Ascending aorta (tissue), 2 donors: ENCODE measurements at regions not wholly inside any gene's neighbourhood (a gene's known extent, or its start where the extent isn't known, plus 50 kb on each side); places are given as distances from the start of the nearest gene placed in this dataset.
"Not testable (repeated sequence)": the region's sequence is repeated elsewhere in the genome, so short reads cannot be mapped to it uniquely, and the experiment has no call there.

Source experiments
- DNase-seq, 2 donors: peaks; one replicate each; pipeline ENCODE4 v3.0.0-alpha.2; 2019; ENCODE audit warnings: low spot score in 2 of 2
- H3K27ac ChIP-seq, 2 donors: fragments of 200-600 bp; sonication (generic); one replicate each; pipeline ENCODE4 v1.5.1; 2016 to 2017; ENCODE audit warnings: mild to moderate bottlenecking in 1 of 2
- H3K27me3 ChIP-seq: fragments of 200-600 bp; sonication (generic); one replicate; pipeline ENCODE4 v1.5.1; 2017
- H3K36me3 ChIP-seq, 2 donors: fragments of 200-600 bp; sonication (generic); one replicate each; pipeline ENCODE4 v1.5.1; 2016
- H3K4me1 ChIP-seq, 2 donors: fragments of 200-600 bp; sonication (generic); one replicate each; pipeline ENCODE4 v1.5.1; 2016 to 2017; ENCODE audit warnings: mild to moderate bottlenecking in 1 of 2
- H3K4me3 ChIP-seq, 2 donors: fragments of 200-600 bp; sonication (generic); one replicate each; pipeline ENCODE4 v1.5.1; 2016 to 2017; ENCODE audit warnings: mild to moderate bottlenecking in 1 of 2
- H3K9me3 ChIP-seq, 2 donors: fragments of 200-600 bp; sonication (generic); one replicate each; pipeline ENCODE4 v1.5.1; 2016
- CTCF ChIP-seq, 3 experiments: fragments of 200-600 bp in 2 of 3; fragments of 450-650 bp in 1 of 3; sonication (generic) in 2 of 3; IDR thresholded peaks; one replicate each; pipeline ENCODE4 v1.5.1; 2016 to 2019; ENCODE audit warnings: antibody characterized with exemption in 3 of 3, mild to moderate bottlenecking in 1 of 3, moderate library complexity in 1 of 3
- intact Hi-C: fragments of 100-400 bp; cut with DNase I; formaldehyde crosslinking; loops from one replicate; pipeline ENCODE4 v1.15.1; 2023

- H3K27ac ChIP-seq = no peak overlapping the region
- no peak for DNase-seq
- H3K4me3 ChIP-seq = no peak overlapping the region
- no peaks in the 10 kb centered on the region for H3K9me3 ChIP-seq
- intact Hi-C loops = no loop called here
- H3K4me1 ChIP-seq = no peaks in the 10 kb centered on the region
- no peaks in the 10 kb centered on the region for H3K36me3 ChIP-seq
- H3K27me3 ChIP-seq = no peaks in the 10 kb centered on the region
- no peak for TF ChIP-seq CTCF (IDR thresholded peaks at IDR 0.05)
Observed at GRCh38 chr5:126020770-126021169, 402.4 kb upstream of the GRAMD2B start.

GRCh38 chr5:126023994-126024441 is 399.2 kb upstream of the GRAMD2B start:
- no peak for DNase-seq
- Histone ChIP-seq H3K9me3 (no peaks in the 10 kb centered on the region), H3K27ac (no peak overlapping the region), H3K4me1 (no peaks in the 10 kb centered on the region), H3K27me3 (no peaks in the 10 kb centered on the region), H3K36me3 (no peaks in the 10 kb centered on the region), H3K4me3 (no peak overlapping the region)
- no peak for TF ChIP-seq CTCF (IDR thresholded peaks at IDR 0.05)
- intact Hi-C loops = no loop called here

- no peaks in the 10 kb centered on the region for H3K36me3 ChIP-seq
- H3K4me1 ChIP-seq = no peaks in the 10 kb centered on the region
- no peak for DNase-seq
- H3K27ac ChIP-seq = no peak overlapping the region
- no peak overlapping the region for H3K4me3 ChIP-seq
- TF ChIP-seq CTCF (IDR thresholded peaks at IDR 0.05) = no peak
- H3K9me3 ChIP-seq = peaks cover 3 to 8% of the 10 kb centered on the region in 2 donors
- intact Hi-C loops = no loop called here
- H3K27me3 ChIP-seq = no peaks in the 10 kb centered on the region
Observed at GRCh38 chr5:126027149-126027548, 396.1 kb upstream of the GRAMD2B start.

GRCh38 chr5:126027652-126028051 is 395.6 kb upstream of the GRAMD2B start:
- TF ChIP-seq CTCF (IDR thresholded peaks at IDR 0.05) = no peak
- Histone ChIP-seq H3K4me1 (no peaks in the 10 kb centered on the region), H3K27me3 (no peaks in the 10 kb centered on the region), H3K4me3 (no peak overlapping the region), H3K9me3 (peaks cover 3 to 8% of the 10 kb centered on the region in 2 donors), H3K36me3 (no peaks in the 10 kb centered on the region), H3K27ac (no peak overlapping the region)
- DNase-seq = no peak
- intact Hi-C loops = no loop called here

GRCh38 chr5:126028336-126028735 is 394.9 kb upstream of the GRAMD2B start:
- no peak for DNase-seq
- Histone ChIP-seq H3K27me3 (no peaks in the 10 kb centered on the region), H3K4me3 (no peak overlapping the region), H3K36me3 (no peaks in the 10 kb centered on the region), H3K27ac (no peak overlapping the region), H3K9me3 (peaks cover 3 to 8% of the 10 kb centered on the region in 2 donors), H3K4me1 (no peaks in the 10 kb centered on the region)
- no peak for TF ChIP-seq CTCF (IDR thresholded peaks at IDR 0.05)
- intact Hi-C loops = no loop called here

- H3K27me3 ChIP-seq, intact Hi-C loops, H3K4me3 ChIP-seq, H3K27ac ChIP-seq, H3K9me3 ChIP-seq, DNase-seq, H3K4me1 ChIP-seq, H3K36me3 ChIP-seq: not testable (repeated sequence)
Observed at GRCh38 chr5:126029282-126029681, 393.9 kb upstream of the GRAMD2B start.
